ES-I3 (cell line): ENCODE measurements at regions not wholly inside any gene's neighbourhood (a gene's known extent, or its start where the extent isn't known, plus 50 kb on each side); places are given as distances from the start of the nearest gene placed in this dataset.

Experiments used
- H3K36me3 ChIP-seq: 2 replicates; pipeline ENCODE4 v1.6.1; 2013; ENCODE audit warnings: mild to moderate bottlenecking, low read length, control low read depth, moderate library complexity; ENCODE audit not compliant: insufficient read depth
- H3K4me1 ChIP-seq: 2 replicates; pipeline ENCODE4 v1.6.1; 2013; ENCODE audit warnings: mild to moderate bottlenecking, control low read depth, low read length; ENCODE audit not compliant: insufficient read depth
- H3K9ac ChIP-seq: 2 replicates; pipeline ENCODE4 v1.6.1; 2013; ENCODE audit warnings: low read depth, mild to moderate bottlenecking, low read length, moderate library complexity
- H3K9me3 ChIP-seq: 2 replicates; pipeline ENCODE4 v1.6.1; 2013; ENCODE audit warnings: mild to moderate bottlenecking, low read length, moderate library complexity; ENCODE audit not compliant: control insufficient read depth, insufficient read depth

GRCh38 chr11:27254744-27255446 is 108.1 kb downstream of the CCDC34 start:
- H3K4me1 ChIP-seq = no peaks in the 10 kb centered on the region
- no peaks in the 10 kb centered on the region; the same call in 1 of the 2 replicates for H3K9me3 ChIP-seq
- H3K36me3 ChIP-seq = no peaks in the 10 kb centered on the region
- H3K9ac ChIP-seq = no peak overlapping the region

- peaks cover 10% of the 10 kb centered on the region for H3K4me1 ChIP-seq
- H3K9me3 ChIP-seq = no peaks in the 10 kb centered on the region; the same call in 1 of the 2 replicates
- no peaks in the 10 kb centered on the region for H3K36me3 ChIP-seq
- no peak overlapping the region for H3K9ac ChIP-seq
Measured at GRCh38 chr11:27253224-27253623, 109.8 kb downstream of the CCDC34 start.

GRCh38 chr11:27250867-27251665 is 111.9 kb downstream of the CCDC34 start:
- Histone ChIP-seq H3K9me3 (no peaks in the 10 kb centered on the region; the same call in 1 of the 2 replicates), H3K9ac (no peak overlapping the region), H3K36me3 (no peaks in the 10 kb centered on the region), H3K4me1 (peaks cover 14% of the 10 kb centered on the region)

- Histone ChIP-seq H3K9me3 (no peaks in the 10 kb centered on the region), H3K36me3 (no peaks in the 10 kb centered on the region), H3K4me1 (peaks cover 14% of the 10 kb centered on the region), H3K9ac (no peak overlapping the region)
Measured at GRCh38 chr11:27248576-27249509, 114.2 kb downstream of the CCDC34 start.

GRCh38 chr11:27247660-27248059 is 115.4 kb downstream of the CCDC34 start:
- Histone ChIP-seq H3K9ac (no peak overlapping the region), H3K4me1 (peaks cover 18% of the 10 kb centered on the region), H3K36me3 (no peaks in the 10 kb centered on the region), H3K9me3 (no peaks in the 10 kb centered on the region)

- H3K9me3 ChIP-seq = no peaks in the 10 kb centered on the region
- peaks cover 21% of the 10 kb centered on the region for H3K4me1 ChIP-seq
- no peak overlapping the region for H3K9ac ChIP-seq
- no peaks in the 10 kb centered on the region for H3K36me3 ChIP-seq
Measured at GRCh38 chr11:27246925-27247324, 116.1 kb downstream of the CCDC34 start.

GRCh38 chr11:27244900-27245299 is 118.1 kb downstream of the CCDC34 start:
- Histone ChIP-seq H3K9me3 (no peaks in the 10 kb centered on the region), H3K36me3 (no peaks in the 10 kb centered on the region), H3K9ac (no peak overlapping the region), H3K4me1 (peaks cover 21% of the 10 kb centered on the region)

GRCh38 chr11:27242591-27242990 is 120.4 kb downstream of the CCDC34 start:
- no peak overlapping the region for H3K9ac ChIP-seq
- H3K9me3 ChIP-seq = no peaks in the 10 kb centered on the region
- 0 out of 2 replicates have a peak, but pooled peaks cover 7% of the 10 kb centered on the region for H3K4me1 ChIP-seq
- no peaks in the 10 kb centered on the region for H3K36me3 ChIP-seq

GRCh38 chr11:27241311-27242122 is 121.5 kb downstream of the CCDC34 start:
- Histone ChIP-seq H3K9me3 (no peaks in the 10 kb centered on the region), H3K9ac (no peak overlapping the region), H3K4me1 (0 out of 2 replicates have a peak, but pooled peaks cover 7% of the 10 kb centered on the region), H3K36me3 (no peaks in the 10 kb centered on the region)

- Histone ChIP-seq H3K4me1 (0 out of 2 replicates have a peak, but pooled peaks cover 7% of the 10 kb centered on the region), H3K36me3 (no peaks in the 10 kb centered on the region)
Measured at GRCh38 chr11:27239305-27239942, 123.6 kb downstream of the CCDC34 start.

GRCh38 chr11:27238811-27239210 is 124.2 kb downstream of the CCDC34 start:
- no peak overlapping the region for H3K9ac ChIP-seq
- H3K36me3 ChIP-seq = no peaks in the 10 kb centered on the region
- H3K9me3 ChIP-seq = no peaks in the 10 kb centered on the region
- 0 out of 2 replicates have a peak, but pooled peaks cover 7% of the 10 kb centered on the region for H3K4me1 ChIP-seq

More at GRCh38 chr11:27239305-27239942, 123.6 kb downstream of the CCDC34 start:
- Histone ChIP-seq H3K9me3 (no peaks in the 10 kb centered on the region), H3K9ac (no peak overlapping the region)

- Histone ChIP-seq H3K9me3 (no peaks in the 10 kb centered on the region), H3K4me1 (0 out of 2 replicates have a peak, but pooled peaks cover 3% of the 10 kb centered on the region), H3K36me3 (no peaks in the 10 kb centered on the region), H3K9ac (no peak overlapping the region)
Measured at GRCh38 chr11:27237643-27238042, 125.4 kb downstream of the CCDC34 start.

GRCh38 chr11:27234961-27235360 is 128.1 kb downstream of the CCDC34 start:
- H3K36me3 ChIP-seq = no peaks in the 10 kb centered on the region
- no peaks in the 10 kb centered on the region for H3K9me3 ChIP-seq
- no peak overlapping the region for H3K9ac ChIP-seq
- no peaks in the 10 kb centered on the region for H3K4me1 ChIP-seq
